GM12878 (cell line): ENCODE measurements at regions not wholly inside any gene's neighbourhood (a gene's known extent, or its start where the extent isn't known, plus 50 kb on each side); places are given as distances from the start of the nearest gene placed in this dataset.

Source experiments
- ATF3 ChIP-seq: IDR thresholded peaks from 2 replicates; pipeline ENCODE4 v1.6.1; 2011; ENCODE audit warnings: low read depth, mild to moderate bottlenecking, low read length, moderate library complexity, borderline replicate concordance; ENCODE audit errors: extremely low read depth
- CTCF ChIP-seq, 3 experiments: IDR thresholded peaks in 2 of 3; conservative IDR thresholded peaks in 1 of 3; 2 replicates each; pipeline ENCODE4 v1.5.1; 2011; ENCODE audit warnings: low read depth in 3 of 3, low read length in 3 of 3, mild to moderate bottlenecking in 3 of 3, control low read depth in 2 of 3, moderate library complexity in 2 of 3, inconsistent platforms in 1 of 3, mixed read lengths in 1 of 3; ENCODE audit not compliant: control insufficient read depth in 2 of 3, insufficient read depth in 1 of 3; ENCODE audit errors: extremely low read depth in 1 of 3
- HDGF ChIP-seq: fragments of 450-650 bp; IDR thresholded peaks from 2 replicates; pipeline ENCODE4 v1.6.1; 2016; ENCODE audit warnings: antibody characterized with exemption
- RBBP5 ChIP-seq: fragments of 200-600 bp; sonication (generic); conservative IDR thresholded peaks from 2 replicates; pipeline ENCODE4 v1.6.1; 2016
- SRF ChIP-seq, 2 experiments: IDR thresholded peaks; 2 replicates each; pipeline ENCODE4 v1.6.1; 2011; ENCODE audit warnings: low read depth in 2 of 2, low read length in 2 of 2, mild to moderate bottlenecking in 1 of 2, moderate library complexity in 1 of 2
- ZNF274 ChIP-seq: IDR thresholded peaks from one replicate; pipeline ENCODE4 v1.8.0; 2011; ENCODE audit not compliant: insufficient read length, insufficient read depth

- TF ChIP-seq SRF (IDR thresholded peaks at IDR 0.05; ENCODE audit: low read depth in 2 of 2, low read length in 2 of 2), result no peak
- no peak for TF ChIP-seq RBBP5
- TF ChIP-seq ATF3, result no peak
- TF ChIP-seq HDGF, result no peak
- no peak for TF ChIP-seq CTCF (IDR thresholded peaks at IDR 0.05 in 2 of 3, conservative IDR thresholded peaks at IDR 0.05 in 1 of 3; ENCODE audit: control insufficient read depth in 2 of 3, extremely low read depth in 1 of 3, insufficient read depth in 1 of 3, low read depth in 3 of 3, low read length in 3 of 3)
- no peak for TF ChIP-seq ZNF274
Observed at GRCh38 chr6:164442572-164442971, 866.8 kb downstream of the C6orf118 start.
